MM.1S (cell line): ENCODE measurements at regions not wholly inside any gene's neighbourhood (a gene's known extent, or its start where the extent isn't known, plus 50 kb on each side); places are given as distances from the start of the nearest gene placed in this dataset.

Experiments used
- EZH2 ChIP-seq: fragments of 300-600 bp; sonication (generic); optimal IDR thresholded peaks from 2 replicates; pipeline ENCODE3; 2017; ENCODE audit warnings: low read depth, mild to moderate bottlenecking, antibody characterized with exemption, low read length, mixed read lengths
- EZH2phosphoT487 ChIP-seq: fragments of 300-600 bp; sonication (generic); IDR thresholded peaks from 2 replicates; pipeline ENCODE4 v1.6.1; 2018; ENCODE audit warnings: antibody characterized with exemption, low read length
- TF ChIP-seq, protein P1 (sequence below): fragments of 300-600 bp; sonication (generic); IDR thresholded peaks from 2 replicates; pipeline ENCODE4 v1.5.1; 2016; ENCODE audit warnings: antibody characterized with exemption, low read length, mixed read lengths

GRCh38 chr3:81375921-81376320, 385.5 kb downstream of the GBE1 start:
- TF ChIP-seq, protein P1, sequence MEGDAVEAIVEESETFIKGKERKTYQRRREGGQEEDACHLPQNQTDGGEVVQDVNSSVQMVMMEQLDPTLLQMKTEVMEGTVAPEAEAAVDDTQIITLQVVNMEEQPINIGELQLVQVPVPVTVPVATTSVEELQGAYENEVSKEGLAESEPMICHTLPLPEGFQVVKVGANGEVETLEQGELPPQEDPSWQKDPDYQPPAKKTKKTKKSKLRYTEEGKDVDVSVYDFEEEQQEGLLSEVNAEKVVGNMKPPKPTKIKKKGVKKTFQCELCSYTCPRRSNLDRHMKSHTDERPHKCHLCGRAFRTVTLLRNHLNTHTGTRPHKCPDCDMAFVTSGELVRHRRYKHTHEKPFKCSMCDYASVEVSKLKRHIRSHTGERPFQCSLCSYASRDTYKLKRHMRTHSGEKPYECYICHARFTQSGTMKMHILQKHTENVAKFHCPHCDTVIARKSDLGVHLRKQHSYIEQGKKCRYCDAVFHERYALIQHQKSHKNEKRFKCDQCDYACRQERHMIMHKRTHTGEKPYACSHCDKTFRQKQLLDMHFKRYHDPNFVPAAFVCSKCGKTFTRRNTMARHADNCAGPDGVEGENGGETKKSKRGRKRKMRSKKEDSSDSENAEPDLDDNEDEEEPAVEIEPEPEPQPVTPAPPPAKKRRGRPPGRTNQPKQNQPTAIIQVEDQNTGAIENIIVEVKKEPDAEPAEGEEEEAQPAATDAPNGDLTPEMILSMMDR: no peak
- TF ChIP-seq EZH2 (no peak), EZH2phosphoT487 (no peak)
